Hepatocyte (in vitro differentiated cells): ENCODE measurements at regions not wholly inside any gene's neighbourhood (a gene's known extent, or its start where the extent isn't known, plus 50 kb on each side); places are given as distances from the start of the nearest gene placed in this dataset.

ENCODE experiments used
- CTCF ChIP-seq: fragments of 200-600 bp; sonication (generic); IDR thresholded peaks from 2 replicates; pipeline ENCODE4 v1.5.1; 2016; ENCODE audit warnings: antibody characterized with exemption, mild to moderate bottlenecking; ENCODE audit not compliant: poor library complexity
- EZH2 ChIP-seq: fragments of 200-600 bp; sonication (generic); IDR thresholded peaks from 2 replicates; pipeline ENCODE4 v1.6.1; 2016; ENCODE audit warnings: antibody characterized with exemption, mild to moderate bottlenecking, borderline replicate concordance

- TF ChIP-seq CTCF, result no peak
- TF ChIP-seq EZH2, result no peak
Observed at GRCh38 chr10:43739161-43739560, 90.5 kb upstream of the ZNF32 start.
